NCI-H82 treated with DMSO at 0.1 percent for 48 hours (cell line): ENCODE measurements at regions not wholly inside any gene's neighbourhood (a gene's known extent, or its start where the extent isn't known, plus 50 kb on each side); places are given as distances from the start of the nearest gene placed in this dataset.

Experiments
- DNase-seq: peaks from one replicate; lab custom pipeline; 2025; ENCODE audit not compliant: unreplicated experiment; lab: John Stamatoyannopoulos, UW

- DNase-seq = no peak
Measured at GRCh38 chr2:235257590-235257989, 236.3 kb upstream of the AGAP1 start.

DNA sequence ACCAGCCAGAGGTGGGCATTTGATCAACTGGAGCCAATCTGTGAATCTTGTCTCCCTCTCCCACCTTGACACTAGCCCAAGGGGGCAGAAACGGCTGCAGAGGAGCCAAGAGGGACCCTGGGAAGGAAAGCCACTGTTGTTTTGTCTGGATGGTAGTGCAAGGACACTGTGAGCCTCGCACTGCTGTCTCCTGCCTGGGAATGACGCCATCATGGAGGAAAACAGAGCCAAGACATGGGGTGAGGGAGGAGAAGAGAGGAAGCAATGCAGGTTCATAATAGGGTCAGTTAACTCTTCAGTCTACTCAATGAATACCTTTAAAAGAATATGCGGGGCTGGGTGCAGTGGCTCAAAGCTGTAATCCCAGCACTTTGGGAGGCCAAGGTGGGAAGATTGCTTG is 231.1 kb upstream of the AGAP1 start:
- DNase-seq = no peak

DNA sequence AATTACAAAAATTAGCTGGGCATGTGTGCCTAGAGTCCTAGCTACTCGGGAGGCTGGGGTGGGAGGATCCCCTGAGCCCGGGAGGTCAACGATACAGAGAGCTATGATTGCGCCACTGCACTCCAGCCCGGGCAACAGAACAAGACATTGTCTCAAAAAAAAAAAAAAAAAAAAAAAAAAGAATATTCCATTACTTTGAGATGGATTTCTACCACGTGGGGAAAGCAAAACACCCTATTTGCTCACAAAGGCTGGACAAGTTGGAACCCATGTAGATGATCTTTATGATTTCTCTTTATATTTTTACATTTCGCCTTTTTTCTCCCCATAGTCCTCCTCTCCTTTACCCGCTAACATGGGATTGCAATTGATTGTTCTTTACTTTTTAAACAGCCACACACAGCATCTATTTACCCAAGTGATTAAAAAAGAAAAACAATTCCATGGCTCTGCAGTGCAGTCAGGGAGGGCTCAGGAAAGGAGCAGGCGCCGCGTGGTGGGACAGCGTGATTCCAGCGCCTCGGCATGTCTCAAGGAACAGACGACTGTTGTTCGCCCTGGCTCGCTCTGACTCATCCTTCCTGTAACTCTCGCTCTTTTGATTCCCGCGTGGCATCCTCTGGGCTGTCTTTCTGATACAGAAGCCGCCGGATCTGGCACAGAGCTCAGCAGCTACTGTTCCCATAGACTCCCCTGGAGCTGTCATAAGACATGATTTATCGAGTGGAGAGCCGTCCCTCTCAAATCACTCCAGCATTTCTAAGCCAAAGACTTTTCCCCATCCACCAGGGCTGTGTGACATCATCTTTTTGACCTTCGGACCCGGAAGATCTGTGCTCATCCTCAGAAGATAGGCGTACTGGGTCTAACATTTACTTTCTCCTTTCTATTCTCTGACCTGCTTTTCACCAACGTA is 230.4 kb upstream of the AGAP1 start:
- DNase-seq = no peak

DNA sequence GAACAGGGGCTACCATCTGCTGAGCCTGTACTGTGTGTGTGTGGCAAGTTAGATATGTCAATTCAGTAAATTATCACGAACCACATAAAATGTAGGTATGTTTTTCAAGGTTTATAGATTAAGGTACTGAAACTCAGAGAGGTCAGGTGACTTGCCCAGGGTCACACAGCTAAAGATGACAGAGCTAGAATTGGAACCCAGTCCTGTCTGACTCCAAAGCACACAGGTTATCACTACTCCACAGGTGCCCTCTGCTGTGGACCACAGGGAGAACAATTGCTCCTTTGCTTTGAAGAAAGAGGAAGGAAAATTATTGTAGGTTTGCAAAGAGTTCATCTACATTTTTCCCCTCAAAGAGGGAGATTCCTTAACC is 229.7 kb upstream of the AGAP1 start:
- no peak for DNase-seq

DNA sequence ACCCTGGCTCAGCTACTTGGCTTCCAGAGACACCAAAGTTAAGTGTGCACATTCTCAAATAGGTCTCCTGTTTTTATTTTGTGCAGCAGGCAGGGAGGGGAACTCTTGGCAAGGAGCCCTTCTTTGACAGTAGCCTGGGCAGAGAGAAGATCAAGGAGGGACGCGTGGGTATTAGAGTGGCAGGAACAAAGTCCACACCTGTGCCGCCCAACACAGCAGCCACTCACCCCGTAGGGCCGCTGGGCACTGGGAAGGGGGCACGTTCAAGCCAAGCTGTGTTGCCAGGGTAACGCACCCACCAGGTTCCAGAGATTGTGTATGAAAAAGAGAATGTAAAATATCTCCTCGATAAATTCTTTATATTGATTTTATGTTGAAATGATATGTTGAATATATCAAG is 229.3 kb upstream of the AGAP1 start:
- DNase-seq = no peak

- DNase-seq = no peak
Measured at GRCh38 chr2:235265348-235265965, 228.4 kb upstream of the AGAP1 start.

- no peak for DNase-seq
Measured at GRCh38 chr2:235267251-235267650, 226.6 kb upstream of the AGAP1 start.

DNA sequence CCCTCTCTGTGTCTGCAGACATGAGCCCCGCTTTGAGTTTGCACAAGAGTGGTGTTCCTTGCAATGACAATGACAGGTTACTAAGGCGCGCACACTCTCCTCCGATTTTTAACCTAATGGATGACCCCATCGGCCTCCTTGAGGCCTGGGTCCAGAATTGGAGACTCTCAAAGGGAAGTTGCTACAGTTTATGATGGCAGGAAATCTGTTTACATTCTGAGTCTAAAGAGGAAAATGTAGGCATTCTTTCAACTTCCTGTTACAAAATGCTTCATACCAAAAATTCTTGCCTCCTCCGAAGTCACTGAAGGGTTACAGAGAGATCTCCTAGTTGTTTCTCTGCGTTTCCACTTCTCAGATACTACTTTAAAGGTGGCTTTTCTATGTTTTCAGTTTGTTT is 225.3 kb upstream of the AGAP1 start:
- DNase-seq = no peak

- DNase-seq = no peak
Measured at GRCh38 chr2:235270291-235270690, 223.6 kb upstream of the AGAP1 start.

- no peak for DNase-seq
Measured at GRCh38 chr2:235270956-235271355, 222.9 kb upstream of the AGAP1 start.

DNA sequence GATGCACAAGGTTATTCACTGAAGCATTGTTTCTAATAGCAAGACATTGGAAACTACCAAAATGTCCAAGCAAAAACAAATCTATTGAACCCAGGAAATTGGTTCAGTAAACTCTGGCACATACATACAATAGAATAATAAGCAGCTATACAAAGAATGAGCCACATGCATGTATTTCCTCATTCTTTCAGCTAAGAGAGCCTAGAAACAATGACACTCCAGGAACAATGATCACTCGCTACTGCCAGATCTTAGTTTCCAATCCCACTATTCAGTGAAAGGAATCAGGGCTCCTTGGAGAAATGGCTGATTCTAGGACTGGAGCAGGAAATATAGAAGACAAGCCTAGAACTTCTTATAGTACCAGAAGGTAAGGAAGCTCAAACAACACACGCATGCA is 221.9 kb upstream of the AGAP1 start:
- DNase-seq = no peak

- no peak for DNase-seq
Measured at GRCh38 chr2:235274023-235274422, 219.8 kb upstream of the AGAP1 start.

GRCh38 chr2:235277485-235277884 is 216.4 kb upstream of the AGAP1 start:
- no peak for DNase-seq

- DNase-seq = no peak
Measured at GRCh38 chr2:235278771-235279355, 215.0 kb upstream of the AGAP1 start.

DNA sequence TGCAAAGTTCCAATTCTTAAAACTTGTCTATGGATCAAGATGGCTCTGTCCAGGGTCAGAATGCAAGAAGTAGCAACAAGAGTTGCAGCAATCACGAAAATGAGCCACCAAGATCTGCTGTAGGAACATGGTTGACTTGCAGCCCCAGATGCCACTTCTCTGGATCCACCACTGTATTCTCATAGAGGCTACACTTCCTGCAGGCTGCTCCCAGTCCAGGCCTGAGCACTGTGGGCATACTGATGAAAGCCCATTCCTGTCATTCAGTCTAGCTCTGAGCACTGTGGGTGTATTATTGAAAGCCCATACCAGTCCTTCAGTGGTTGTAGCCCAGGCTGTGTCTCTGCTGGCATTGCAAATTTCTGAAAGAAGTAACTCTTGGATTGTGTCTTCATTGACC is 213.9 kb upstream of the AGAP1 start:
- DNase-seq = no peak

DNA sequence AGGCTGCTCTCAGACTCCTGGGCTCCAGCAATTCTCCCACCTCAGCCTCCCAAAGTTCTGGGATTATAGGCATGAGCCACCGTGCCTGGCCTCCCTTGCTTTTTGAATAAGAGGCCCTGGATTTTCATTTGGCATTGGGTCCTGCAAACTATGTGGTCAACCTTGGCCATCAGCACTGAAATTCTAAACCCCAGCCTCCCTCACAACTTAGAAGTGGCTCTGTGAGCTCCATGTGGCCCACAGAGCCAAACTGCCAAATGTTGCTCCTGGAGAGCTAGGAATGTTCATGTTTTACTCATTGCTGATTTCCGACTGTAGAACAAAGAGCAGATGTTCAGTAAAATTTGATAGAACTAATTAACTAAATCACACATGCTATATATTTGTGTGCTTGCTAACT is 210.6 kb upstream of the AGAP1 start:
- DNase-seq = no peak

GRCh38 chr2:235286622-235287374 is 207.0 kb upstream of the AGAP1 start:
- DNase-seq = no peak

DNA sequence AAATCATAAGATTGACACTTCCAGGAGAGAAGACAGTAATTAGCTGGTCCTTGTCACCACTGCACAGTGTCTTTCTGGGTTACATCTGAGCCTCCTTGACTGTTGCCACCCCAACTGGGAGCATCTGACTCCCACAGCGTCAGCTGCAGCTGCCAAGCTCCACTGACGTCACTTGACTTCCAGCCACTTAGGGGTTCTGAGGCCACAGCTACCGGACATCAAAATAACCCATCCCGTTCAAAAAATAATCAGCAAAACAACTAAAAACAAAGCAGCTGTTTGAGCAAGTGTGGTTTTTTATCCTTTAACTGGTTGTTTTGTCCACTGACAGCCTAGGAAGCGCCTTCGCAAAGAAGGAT is 206.5 kb upstream of the AGAP1 start:
- DNase-seq = no peak

DNA sequence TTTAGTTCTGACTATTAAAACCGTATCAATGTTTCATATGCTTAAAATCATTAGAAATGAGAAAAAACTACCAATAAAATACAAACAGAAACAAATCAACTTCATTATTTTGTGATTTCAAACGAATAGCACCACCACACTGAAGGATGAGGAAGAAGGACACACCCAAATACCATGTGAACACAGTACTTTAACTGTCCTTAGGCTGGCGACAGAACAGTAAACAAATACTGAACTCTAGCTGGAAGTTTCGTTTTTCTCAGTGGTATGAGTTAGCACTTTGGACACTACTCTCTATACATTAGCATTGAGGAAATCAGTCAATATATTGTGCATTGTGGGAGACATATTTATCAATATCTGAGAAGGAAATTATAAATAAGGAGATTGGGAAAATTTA is 202.4 kb upstream of the AGAP1 start:
- DNase-seq = no peak

GRCh38 chr2:235293061-235293460 is 200.8 kb upstream of the AGAP1 start:
- DNase-seq = peak; percentile 87

GRCh38 chr2:235295831-235296230 is 198.0 kb upstream of the AGAP1 start:
- DNase-seq = no peak
